ENCODE measurements at regions not wholly inside any gene's neighbourhood (a gene's known extent, or its start where the extent isn't known, plus 50 kb on each side); places are given as distances from the start of the nearest gene placed in this dataset.

DNA sequence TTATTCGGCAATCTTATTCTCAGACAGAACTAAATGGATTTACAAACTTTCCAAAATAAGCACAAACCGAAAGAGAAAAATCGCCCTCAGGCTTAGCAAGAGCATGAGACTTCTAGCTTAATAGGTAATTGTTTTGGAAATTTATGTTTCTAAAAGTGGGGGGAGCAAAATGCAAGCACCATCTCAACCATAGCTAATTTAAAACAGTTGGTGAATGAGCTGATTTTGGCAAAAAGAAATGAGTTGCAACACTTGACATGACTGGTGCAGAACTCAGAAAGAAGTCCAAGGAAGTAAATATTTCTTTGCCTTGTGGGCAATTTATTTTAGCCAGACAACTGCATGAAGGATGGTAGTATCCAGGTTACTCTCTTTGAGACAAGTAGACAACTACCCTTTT is 71.5 kb upstream of the PTGFR start:
- DNase-seq, result no peak
- Histone ChIP-seq H3K4me1 (ENCODE audit: control insufficient read depth in 2 of 2, insufficient read depth in 2 of 2, low read length in 2 of 2) (no peaks in the 10 kb centered on the region), H3K36me3 (replicated peaks in 1 of 2; ENCODE audit: control extremely low read depth in 1 of 2, control insufficient read depth in 1 of 2, extremely low read depth in 1 of 2, insufficient read depth in 2 of 2, low read length in 1 of 2) (no peaks in the 10 kb centered on the region), H3K79me2 (ENCODE audit: control insufficient read depth, insufficient read depth, low read length) (no peaks in the 10 kb centered on the region), H3K27ac (ENCODE audit: low read length in 2 of 2) (no peak overlapping the region), H3K27me3 (replicated peaks in 1 of 4; ENCODE audit: control extremely low read depth in 1 of 4, control insufficient read depth in 3 of 4, insufficient read depth in 4 of 4, low read length in 3 of 4) (no peaks in the 10 kb centered on the region), H2AFZ (ENCODE audit: insufficient read depth, low read depth, low read length, poor library complexity, severe bottlenecking) (no peak overlapping the region), H3K4me3 (ENCODE audit: control extremely low read depth in 1 of 5, extremely low read depth in 1 of 5, insufficient read depth in 1 of 5, low read depth in 2 of 5, low read length in 4 of 5) (no peak overlapping the region), H3K9me3 (ENCODE audit: control extremely low read depth in 1 of 3, control insufficient read depth in 2 of 3, insufficient read depth in 1 of 3, low read length in 2 of 3) (no peaks in the 10 kb centered on the region), H4K20me1 (ENCODE audit: control insufficient read depth, insufficient read depth, low read length, poor library complexity, severe bottlenecking) (no peaks in the 10 kb centered on the region), H3K9ac (ENCODE audit: low read length) (no peak overlapping the region), H3K4me2 (replicated peaks; ENCODE audit: low read depth, low read length, poor library complexity, severe bottlenecking) (no peak overlapping the region)
- ChIA-PET CTCF (no interaction called here), POLR2A (no interaction called here)
- Mint-ChIP-seq H3K4me1 (no peaks in the 10 kb centered on the region), H3K27me3 (no peaks in the 10 kb centered on the region), H3K9me3 (ENCODE audit: insufficient read depth) (no peaks in the 10 kb centered on the region), H3K4me3 (no peak overlapping the region), H3K27ac (no peak overlapping the region)
- no peak for TF ChIP-seq EZH2 (IDR thresholded peaks at IDR 0.05; ENCODE audit: borderline replicate concordance, insufficient read depth, low read depth, low read length, poor library complexity, severe bottlenecking)
- TF ChIP-seq, protein P1, sequence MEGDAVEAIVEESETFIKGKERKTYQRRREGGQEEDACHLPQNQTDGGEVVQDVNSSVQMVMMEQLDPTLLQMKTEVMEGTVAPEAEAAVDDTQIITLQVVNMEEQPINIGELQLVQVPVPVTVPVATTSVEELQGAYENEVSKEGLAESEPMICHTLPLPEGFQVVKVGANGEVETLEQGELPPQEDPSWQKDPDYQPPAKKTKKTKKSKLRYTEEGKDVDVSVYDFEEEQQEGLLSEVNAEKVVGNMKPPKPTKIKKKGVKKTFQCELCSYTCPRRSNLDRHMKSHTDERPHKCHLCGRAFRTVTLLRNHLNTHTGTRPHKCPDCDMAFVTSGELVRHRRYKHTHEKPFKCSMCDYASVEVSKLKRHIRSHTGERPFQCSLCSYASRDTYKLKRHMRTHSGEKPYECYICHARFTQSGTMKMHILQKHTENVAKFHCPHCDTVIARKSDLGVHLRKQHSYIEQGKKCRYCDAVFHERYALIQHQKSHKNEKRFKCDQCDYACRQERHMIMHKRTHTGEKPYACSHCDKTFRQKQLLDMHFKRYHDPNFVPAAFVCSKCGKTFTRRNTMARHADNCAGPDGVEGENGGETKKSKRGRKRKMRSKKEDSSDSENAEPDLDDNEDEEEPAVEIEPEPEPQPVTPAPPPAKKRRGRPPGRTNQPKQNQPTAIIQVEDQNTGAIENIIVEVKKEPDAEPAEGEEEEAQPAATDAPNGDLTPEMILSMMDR (IDR thresholded peaks at IDR 0.05), result no peak
- WGBS (ENCODE audit: insufficient coverage), result no CpG with 5 or more reads among the region's 3 CpGs
- no peak for ATAC-seq (ENCODE audit: low read depth)
- intact Hi-C loops (cut with micrococcal nuclease), result no loop called here

DNA sequence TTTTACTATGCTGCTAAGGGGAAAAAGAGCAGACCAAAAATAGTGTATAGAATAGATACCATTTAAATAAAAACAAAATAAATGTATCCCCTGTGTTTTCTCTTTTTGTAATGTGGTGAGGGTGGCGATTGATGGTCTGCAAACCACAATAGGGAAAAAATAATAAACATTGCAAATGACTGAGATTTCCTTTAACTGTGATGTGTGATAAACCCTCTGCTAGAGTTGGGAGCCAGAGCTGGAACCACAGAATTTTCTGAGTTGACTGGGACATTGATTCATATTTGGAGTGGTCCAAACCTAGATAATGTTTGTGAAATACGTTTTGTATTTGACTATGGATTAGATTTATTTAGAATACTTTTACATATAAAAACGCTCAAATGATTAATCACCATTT is 70.6 kb upstream of the PTGFR start:
- Histone ChIP-seq H3K4me2 (replicated peaks; ENCODE audit: low read depth, low read length, poor library complexity, severe bottlenecking) (no peak overlapping the region), H3K9ac (ENCODE audit: low read length) (no peak overlapping the region), H4K20me1 (ENCODE audit: control insufficient read depth, insufficient read depth, low read length, poor library complexity, severe bottlenecking) (no peaks in the 10 kb centered on the region), H3K36me3 (replicated peaks in 1 of 2; ENCODE audit: control extremely low read depth in 1 of 2, control insufficient read depth in 1 of 2, extremely low read depth in 1 of 2, insufficient read depth in 2 of 2, low read length in 1 of 2) (no peaks in the 10 kb centered on the region), H3K4me1 (ENCODE audit: control insufficient read depth in 2 of 2, insufficient read depth in 2 of 2, low read length in 2 of 2) (no peaks in the 10 kb centered on the region), H3K9me3 (ENCODE audit: control extremely low read depth in 1 of 3, control insufficient read depth in 2 of 3, insufficient read depth in 1 of 3, low read length in 2 of 3) (no peaks in the 10 kb centered on the region), H3K27me3 (replicated peaks in 1 of 4; ENCODE audit: control extremely low read depth in 1 of 4, control insufficient read depth in 3 of 4, insufficient read depth in 4 of 4, low read length in 3 of 4) (no peaks in the 10 kb centered on the region), H3K4me3 (ENCODE audit: control extremely low read depth in 1 of 5, extremely low read depth in 1 of 5, insufficient read depth in 1 of 5, low read depth in 2 of 5, low read length in 4 of 5) (no peak overlapping the region), H2AFZ (ENCODE audit: insufficient read depth, low read depth, low read length, poor library complexity, severe bottlenecking) (no peak overlapping the region), H3K27ac (ENCODE audit: low read length in 2 of 2) (no peak overlapping the region), H3K79me2 (ENCODE audit: control insufficient read depth, insufficient read depth, low read length) (no peaks in the 10 kb centered on the region)
- Mint-ChIP-seq H3K27me3 (no peaks in the 10 kb centered on the region), H3K4me3 (no peak overlapping the region), H3K9me3 (ENCODE audit: insufficient read depth) (no peaks in the 10 kb centered on the region), H3K4me1 (no peaks in the 10 kb centered on the region), H3K27ac (no peak overlapping the region)
- ATAC-seq (ENCODE audit: low read depth) (no peak), DNase-seq (no peak)
- CTCF ChIA-PET, result no interaction called here
- TF ChIP-seq, protein P1 (IDR thresholded peaks at IDR 0.05), result no peak
- TF ChIP-seq EZH2 (IDR thresholded peaks at IDR 0.05; ENCODE audit: borderline replicate concordance, insufficient read depth, low read depth, low read length, poor library complexity, severe bottlenecking), result no peak
- no CpG with 5 or more reads among the region's 3 CpGs for WGBS (ENCODE audit: insufficient coverage)
- intact Hi-C loops (cut with micrococcal nuclease), result no loop called here
- POLR2A ChIA-PET, result no interaction called here

All from B cell (primary cell).